GM19463 (cell line): ENCODE measurements at regions not wholly inside any gene's neighbourhood (a gene's known extent, or its start where the extent isn't known, plus 50 kb on each side); places are given as distances from the start of the nearest gene placed in this dataset.
"Not testable (repeated sequence)": the region's sequence is repeated elsewhere in the genome, so short reads cannot be mapped to it uniquely, and the experiment has no call there.

Source experiments
- ATAC-seq: cut with Tn5 transposase; IDR thresholded peaks from one replicate; pipeline ENCODE4 v1.9.1; 2021; ENCODE audit warnings: mild to moderate bottlenecking, moderate library complexity; ENCODE audit not compliant: unreplicated experiment

DNA sequence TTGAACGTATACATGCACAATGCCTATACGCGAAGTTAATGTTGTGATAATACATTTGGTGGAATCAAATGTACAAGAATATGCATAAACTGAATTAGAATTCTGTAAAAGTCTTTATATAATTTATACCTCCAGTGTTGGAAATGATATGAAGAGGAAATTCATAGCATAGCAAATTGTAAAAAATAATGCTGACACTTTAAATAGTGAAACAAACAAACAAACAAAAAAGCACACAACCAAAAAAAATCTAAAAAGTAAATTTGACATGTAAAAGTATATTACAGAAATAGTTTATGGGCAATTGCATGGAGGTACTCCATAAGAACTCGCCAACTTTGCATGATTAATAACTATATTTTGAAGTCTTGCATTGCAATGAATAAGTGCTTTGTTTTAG, 780.9 kb downstream of the TBC1D32 start:
- no peak for ATAC-seq

DNA sequence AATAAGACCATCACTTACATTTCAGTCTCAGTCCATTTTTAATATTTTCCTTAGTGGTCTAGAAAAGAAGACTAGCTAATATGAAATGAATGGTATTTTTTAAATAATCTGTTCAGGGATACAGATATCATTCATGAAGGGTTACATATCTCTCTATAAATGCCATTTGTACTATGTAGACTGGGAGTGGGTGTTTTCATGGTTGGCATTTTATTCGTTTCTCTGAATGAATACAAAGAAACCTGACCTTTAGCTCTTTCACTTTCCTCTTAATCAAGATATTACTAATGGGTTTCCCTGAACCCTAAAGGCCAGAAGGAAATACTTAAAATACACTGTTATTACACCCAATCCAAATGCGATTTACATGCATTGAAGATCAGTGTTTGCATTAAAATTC, 788.9 kb downstream of the TBC1D32 start:
- no peak for ATAC-seq

DNA sequence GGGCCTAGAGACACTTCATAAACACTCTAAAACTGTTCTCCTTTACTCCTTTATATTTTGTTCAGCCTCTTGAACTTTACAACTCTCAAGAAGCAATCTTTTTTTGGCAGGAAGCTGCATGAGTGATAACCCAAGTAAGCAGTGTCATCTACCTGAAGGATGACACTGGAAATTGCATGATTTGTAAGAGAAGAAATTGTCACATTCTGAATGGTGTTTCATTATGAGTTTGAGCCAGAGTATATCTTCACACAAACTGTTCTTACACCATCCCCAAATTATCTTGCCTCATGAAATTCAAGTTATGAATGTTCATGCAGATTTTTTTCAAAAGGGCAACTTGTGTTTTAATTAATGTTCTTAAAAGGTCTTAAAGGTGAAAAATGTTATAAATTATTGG, 799.3 kb downstream of the TBC1D32 start:
- ATAC-seq, result no peak

DNA sequence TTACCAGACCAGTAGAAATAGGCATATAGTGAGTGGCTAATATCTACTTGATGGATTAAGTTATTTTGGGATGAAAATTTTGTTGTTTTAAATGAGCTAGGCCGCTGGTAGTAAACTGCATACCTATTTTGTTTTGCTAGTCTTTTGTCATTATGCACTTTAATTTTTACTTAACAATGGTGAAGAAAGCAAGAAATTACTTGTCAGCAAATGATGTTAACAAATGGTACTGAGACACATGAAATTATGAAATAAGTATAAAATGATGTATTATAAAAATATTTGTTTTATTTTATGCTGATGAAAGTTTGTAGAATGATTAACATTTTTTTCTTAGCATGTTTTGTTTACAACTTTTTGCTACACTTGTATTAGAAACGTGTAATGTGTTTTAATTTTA, 807.7 kb downstream of the TBC1D32 start:
- no peak for ATAC-seq

DNA sequence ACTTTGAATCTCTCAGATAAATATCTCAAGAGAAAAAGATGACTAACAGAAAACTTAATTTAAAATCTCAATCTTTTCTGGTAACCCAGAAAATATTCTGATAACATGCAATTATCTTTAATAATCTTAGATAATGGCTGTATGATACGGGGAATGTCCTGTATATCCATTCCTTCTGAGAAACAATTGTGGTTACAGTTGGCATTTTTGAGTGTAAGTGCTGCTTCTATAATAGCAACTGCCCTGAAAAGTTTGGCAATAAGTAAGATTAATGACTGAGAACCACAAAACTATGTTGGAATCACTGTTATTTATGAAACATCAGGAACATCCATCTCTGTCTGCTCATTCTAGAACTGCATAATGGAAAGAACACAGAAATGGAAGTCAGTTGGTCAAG, 819.7 kb downstream of the TBC1D32 start:
- ATAC-seq, result no peak

DNA sequence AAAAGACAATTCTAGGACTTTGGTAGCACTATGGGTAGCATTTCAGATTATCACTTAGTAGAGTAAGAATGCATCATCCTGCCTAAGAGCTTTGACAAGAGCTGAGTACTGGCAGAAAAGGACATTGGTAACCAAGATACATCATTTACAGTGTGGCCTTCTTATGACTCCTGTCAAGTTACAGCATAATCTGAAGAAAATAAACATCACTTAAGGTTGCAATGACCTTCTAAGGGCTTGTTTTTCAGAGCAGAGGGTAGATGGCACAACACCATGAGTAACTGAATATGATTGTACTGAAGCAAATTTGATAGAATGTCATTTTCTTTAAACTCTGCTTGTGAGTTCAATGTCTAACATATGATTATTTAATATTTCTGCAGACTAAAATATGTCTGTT, 822.6 kb downstream of the TBC1D32 start:
- no peak for ATAC-seq

DNA sequence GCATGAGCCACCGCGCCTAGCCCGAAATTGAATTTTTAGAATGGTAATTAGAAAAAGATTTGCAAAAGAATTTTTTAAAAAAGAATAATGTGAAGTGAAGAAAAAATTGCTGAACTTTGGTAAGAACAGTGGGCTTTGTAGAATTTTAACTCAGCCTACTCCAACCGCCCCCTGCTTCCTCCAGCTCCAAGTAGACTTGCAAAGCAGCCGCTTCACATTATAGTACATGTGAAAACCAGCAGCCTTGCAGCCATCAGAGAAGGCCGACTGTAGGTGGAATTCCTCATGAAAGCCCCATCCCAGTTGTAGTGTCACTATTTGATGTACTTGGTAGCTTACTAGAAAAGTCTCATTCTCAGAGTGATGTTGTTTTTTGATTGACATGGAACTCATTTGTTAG, 835.6 kb downstream of the TBC1D32 start:
- ATAC-seq, result no peak

DNA sequence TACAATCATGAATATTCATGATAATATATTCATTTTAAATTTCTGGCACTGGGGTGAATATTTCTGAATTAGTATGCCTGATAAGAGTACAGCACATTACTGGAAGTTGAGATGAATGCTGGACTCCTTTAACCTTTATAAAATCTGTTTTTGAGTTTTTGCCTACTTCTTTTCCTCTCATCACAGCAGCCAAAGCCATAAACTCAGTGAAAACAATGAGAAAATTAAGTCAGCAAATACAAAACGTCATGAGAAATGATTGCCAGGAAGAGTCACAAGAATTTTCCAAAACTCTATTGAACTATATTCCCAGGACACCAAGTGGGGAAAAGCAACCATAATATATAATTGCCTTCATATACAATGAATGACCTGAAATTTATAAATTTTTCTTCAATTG, 837.6 kb downstream of the TBC1D32 start:
- no peak for ATAC-seq

DNA sequence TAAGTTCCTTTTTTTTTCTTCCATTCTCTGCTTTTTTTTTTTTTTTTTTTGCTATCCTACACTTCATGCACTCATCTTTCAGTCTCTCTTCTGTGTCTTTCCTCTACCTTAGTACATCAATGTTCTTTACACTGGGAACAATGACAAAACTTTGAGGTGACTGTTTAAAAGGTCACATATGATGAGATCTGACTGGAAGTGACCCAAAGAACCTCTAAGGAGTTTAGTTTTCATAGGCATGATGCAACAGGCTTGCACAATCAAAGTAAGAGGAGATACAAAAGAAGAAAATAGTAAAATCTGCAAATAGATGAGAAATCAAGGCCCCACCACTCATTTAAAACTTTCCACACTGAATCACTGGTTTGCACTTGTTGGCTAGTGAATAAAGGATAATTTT, 840.8 kb downstream of the TBC1D32 start:
- no peak for ATAC-seq

DNA sequence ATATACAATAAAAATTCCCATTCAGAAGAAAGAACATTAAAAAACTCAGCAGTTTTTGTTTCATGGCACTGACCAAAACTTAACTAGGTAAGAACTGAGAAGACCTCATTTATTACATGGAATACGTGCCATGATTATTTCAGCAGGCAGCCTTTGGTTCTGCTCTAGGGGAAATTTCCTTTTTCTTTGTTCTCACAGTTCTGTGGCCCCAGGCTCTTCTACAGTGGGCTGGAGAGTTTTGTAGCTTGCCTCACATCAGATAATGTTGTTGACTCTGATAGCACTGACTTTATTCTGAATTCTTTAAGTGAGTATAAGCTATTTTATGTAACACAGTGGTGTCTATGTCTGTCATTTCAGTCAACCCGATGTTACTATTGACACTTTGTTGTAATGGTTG, 844.3 kb downstream of the TBC1D32 start:
- no peak for ATAC-seq

DNA sequence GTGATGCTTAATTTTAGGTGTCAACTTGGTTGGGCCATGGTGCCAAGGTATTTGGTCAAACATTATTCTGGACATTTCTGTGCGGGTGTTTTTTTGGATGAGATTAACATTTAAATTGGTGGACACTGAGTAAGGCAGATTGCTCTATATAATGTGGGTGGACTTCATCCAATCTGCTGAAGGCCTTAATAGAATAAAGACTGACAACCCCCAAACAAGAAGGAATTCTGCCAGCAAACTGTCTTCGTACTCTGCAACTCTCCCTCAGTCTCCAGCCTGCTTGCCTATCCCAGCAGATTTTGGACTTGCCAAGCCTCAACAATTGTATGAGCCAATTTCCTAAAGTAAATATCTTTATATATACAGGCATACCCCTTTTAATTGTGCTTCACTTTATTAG, 850.1 kb downstream of the TBC1D32 start:
- ATAC-seq, result no peak

DNA sequence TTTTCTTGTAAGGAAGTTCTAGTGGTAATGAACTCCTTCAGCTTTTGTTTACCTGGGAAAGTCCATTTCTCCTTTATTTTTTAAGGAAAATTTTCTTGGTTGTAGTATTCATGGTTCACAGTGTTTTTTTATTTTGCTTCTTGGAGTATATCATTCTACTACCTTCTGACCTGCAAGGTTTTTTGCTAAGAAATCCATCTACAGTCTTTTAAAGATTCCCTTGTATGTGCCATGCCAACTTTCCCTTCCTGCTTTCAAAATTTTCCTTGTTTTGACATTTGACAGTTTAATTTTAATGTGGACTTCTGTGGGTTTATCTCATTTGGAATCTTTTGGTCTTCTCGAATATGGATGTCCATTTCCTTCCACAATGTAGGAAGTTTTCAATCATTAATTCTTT, 855.6 kb downstream of the TBC1D32 start:
- ATAC-seq, result no peak

DNA sequence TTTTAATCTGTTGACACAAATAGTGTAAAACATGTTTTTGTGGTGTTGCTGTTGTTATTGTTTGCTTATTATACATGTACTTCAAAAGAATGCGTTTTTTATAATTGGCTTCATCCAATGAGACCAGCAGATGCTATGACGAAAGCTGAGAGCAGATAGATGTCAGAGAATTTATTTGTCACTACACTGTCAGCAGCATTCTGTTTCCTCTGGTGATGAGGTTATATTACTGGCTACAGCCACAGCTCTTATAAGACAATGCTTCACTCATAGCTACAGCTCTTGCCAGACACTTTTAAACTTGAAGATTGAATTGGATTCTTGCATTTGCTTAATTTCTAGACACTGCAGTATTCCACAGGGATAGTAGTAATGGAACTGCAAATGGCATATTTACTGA, 860.5 kb downstream of the TBC1D32 start:
- no peak for ATAC-seq

DNA sequence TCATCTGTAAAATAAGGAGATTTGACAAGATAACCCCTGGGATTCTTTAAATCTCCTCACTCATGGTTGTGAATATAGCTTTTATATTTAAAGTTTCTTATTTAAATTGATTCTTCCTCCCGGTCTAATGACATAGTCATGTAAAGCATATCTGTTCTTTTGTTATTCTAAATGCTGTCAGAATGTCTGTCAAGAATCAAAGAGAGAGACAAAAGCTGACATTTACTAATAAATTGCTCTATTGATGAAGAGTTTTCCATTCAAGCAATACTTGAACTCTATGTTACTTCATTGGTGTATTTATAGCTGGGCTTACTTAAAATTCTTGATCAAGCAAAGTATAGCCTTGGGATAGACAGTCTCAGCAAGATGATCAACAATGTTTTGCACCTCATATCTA, 865.8 kb downstream of the TBC1D32 start:
- no peak for ATAC-seq

DNA sequence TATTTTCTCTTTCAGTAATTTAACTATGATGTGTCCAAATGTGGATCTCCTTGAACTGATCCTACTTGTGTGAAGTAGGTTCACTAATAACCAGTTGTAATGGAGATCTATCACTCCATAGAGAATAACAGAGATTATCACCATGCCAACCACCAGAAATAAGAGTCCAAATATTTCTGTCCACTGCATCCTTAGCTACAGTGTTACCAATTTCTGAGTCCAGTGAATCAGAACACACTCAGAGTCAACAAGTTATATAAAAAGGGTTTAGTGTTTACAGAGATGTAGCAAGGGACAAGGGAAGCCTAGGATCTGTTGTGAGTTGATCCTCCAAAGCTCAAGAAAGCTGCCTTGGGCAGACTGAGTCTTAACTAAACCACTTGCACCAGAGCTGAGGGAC, 882.8 kb downstream of the TBC1D32 start:
- ATAC-seq, result no peak

DNA sequence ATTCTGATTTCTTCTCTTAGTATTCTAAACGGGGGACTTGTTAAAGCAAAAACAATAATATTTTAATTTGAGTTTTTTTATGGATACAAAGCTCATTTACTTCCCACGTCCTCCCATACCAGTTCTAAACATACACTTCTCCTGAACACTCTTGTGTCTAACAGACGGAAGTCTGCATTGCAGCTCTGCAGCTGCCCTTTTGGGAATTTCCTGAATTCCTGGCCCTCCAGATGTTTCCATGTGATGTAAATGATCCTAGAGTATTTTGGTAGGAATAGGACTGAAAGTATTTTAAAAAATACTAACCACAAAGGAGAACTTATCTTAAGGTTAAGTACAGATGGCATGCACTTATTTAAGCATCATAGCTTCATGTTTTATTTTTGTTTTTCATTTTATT, 886.7 kb downstream of the TBC1D32 start:
- no peak for ATAC-seq

DNA sequence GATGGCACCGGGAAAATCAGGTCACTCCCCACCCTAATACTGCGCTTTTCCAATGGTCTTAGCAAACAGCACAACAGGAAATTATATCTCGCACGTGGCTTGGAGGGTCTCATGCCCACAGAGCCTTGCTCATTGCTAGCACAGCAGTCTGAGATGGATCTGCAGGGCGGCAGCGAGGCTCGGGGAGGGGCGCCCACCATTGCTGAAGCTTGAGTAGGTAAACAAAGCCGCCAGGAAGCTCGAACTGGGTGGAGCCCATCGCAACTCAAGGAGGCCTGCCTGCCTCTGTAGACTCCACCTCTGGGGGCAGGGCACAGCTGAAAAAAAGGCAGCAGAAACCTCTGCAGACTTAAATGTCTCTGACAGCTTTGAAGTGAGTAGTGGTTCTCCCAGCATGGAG, 901.4 kb downstream of the TBC1D32 start:
- not testable (repeated sequence) for ATAC-seq

DNA sequence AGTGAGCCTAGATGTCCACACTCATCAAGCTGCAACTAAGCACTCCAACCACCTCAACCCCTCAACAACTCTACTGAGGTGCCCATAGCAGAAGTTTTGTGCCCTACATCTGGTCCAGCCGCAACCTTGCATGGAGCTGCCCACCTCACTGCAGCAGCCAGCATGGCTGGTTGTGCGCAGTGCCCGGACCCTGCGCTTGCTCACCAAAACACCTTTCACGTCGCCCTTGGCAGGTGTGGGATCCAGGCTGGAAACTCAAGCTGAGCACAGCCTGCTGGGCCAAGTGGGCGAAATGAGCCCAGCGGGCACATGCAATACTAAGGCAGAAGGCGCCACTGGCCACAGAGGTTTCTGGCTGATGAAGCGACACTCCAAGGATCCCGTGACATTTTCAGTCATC, 902.4 kb downstream of the TBC1D32 start:
- ATAC-seq, result no peak

DNA sequence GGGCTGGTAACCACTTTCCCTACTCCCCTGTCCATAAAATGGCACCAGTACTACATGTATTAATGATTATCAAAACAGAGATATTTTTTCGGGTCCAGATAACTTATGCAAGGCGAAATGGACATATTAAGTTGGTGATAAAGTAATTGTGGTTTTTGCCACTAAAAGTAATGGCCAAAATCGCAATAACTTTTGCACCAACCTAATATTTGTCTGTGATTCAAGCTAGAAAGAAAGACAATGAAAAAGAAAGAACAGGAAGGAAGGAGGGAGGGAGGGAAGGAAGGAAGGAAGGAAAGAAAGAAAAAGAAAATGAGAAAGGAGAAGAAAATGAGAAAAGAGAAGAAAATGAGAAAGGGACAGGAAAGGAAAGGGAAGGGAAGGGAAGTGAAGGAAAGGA, 922.9 kb downstream of the TBC1D32 start:
- no peak for ATAC-seq

DNA sequence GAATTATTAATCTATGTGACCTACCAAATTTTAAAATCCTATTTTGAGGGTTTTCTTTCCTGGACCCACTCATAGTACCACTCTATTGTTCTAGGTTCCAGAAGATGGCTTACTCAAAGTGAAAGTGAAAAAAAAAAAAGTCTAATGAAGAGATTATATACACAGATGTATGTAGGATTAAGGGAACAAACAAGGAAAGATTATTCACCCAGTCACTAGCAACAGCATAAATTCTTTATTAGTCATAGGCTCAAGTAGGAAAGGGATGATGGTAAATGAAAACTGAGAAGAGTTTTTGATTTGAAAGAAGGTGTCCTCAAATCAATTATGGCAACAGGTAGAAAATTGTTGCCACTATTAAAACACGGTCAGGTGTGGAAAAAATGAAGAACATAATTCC, 923.7 kb downstream of the TBC1D32 start:
- no peak for ATAC-seq

DNA sequence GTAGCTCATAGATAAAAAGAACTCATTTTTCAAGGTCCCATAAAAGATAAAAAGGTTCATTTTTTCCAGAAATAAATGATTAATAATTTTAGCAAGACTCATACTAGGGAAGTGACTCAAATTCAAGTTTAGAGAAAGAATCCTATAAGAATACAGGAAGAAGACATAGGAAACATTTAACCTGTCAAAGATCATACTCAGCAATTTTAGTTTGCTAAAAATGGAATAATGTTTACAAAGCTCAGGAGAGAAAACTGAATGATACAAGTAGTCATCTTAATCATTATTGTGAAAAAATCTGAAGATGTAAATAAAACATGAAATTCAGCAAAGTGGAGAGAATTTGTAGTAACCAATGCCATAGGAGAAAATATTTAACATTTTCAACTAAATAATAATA, 926.6 kb downstream of the TBC1D32 start:
- ATAC-seq, result no peak

DNA sequence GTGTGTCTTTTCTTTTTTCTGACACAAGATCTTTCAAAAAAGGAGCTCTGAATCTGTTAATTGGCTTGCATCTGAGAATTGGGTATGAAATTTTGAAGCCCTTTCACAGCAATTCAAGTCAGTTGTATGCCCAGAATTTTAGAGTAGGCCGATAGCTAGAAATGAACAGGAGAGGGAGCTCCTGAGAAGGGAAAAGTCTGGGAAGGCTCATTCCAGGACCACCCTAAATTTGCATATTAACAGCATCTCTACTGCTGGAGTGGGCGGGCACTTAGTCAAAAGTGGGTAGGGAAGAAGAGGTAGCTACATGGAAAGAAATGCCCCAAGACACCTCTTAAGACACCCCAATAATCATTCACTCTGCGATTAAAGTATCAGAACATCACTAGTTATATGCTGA, 928.3 kb downstream of the TBC1D32 start:
- no peak for ATAC-seq

DNA sequence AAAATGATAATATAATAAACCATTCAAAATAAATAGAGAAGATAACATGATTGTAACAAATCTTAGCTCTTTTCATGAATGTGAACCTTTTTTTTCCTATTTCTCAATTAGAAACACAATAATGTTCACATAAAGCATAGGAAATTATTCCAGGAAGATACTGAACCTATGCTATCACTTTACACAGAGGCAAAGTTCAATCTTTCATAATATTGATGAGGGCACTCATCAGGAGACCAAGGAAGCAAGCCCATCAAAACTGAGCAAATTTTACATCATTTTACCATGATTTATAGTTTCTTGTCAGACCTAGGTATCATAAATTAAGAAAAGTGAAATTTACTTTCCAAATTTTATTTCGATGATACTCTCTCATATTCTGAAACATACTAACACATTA, 938.5 kb downstream of the TBC1D32 start:
- no peak for ATAC-seq

DNA sequence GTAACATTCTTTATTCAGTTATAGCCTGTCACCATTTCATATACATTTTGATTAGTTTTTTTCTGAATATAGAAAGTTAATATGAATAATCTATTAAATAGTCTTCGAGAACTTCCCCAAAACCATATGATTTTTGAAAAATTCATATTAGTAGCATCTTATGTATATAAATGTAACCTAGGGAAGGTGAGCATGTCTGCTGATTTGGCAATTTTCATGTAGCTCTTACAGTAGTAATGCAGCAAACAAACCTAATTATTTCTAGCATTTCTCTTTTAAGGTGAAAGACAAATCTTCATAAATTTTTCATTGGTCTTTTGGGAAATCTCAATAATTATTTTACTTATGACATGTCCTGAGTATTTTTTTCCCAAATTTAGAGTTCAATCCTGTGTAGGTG, 939.0 kb downstream of the TBC1D32 start:
- no peak for ATAC-seq
